ENCODE measurements at regions not wholly inside any gene's neighbourhood (a gene's known extent, or its start where the extent isn't known, plus 50 kb on each side); places are given as distances from the start of the nearest gene placed in this dataset.

GRCh38 chr6:18674346-18674745 lies 287.2 kb downstream of the RNF144B start:
- no peak for DNase-seq

DNA sequence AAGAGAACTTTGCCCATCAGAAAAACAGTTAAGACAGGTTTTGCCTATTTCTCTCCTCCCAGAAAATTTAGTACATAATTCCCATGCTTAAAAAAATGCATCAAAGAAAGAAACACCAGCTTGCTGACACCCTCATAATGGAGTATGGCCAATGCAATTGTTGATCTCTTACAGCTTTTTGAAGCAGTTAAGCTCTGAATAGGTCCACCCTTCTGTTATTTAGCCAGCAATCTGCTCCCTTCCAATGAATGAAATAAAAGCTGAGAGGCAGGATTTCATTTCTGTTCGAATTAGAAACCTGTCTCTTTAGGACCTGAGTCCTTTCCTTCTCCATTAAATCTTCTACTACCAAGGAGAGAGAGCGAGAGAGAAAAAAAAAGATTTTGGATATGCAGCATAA lies 288.7 kb downstream of the RNF144B start:
- no peak for DNase-seq

- no peak for DNase-seq
Observed at GRCh38 chr6:18676548-18676947, 289.4 kb downstream of the RNF144B start.

DNA sequence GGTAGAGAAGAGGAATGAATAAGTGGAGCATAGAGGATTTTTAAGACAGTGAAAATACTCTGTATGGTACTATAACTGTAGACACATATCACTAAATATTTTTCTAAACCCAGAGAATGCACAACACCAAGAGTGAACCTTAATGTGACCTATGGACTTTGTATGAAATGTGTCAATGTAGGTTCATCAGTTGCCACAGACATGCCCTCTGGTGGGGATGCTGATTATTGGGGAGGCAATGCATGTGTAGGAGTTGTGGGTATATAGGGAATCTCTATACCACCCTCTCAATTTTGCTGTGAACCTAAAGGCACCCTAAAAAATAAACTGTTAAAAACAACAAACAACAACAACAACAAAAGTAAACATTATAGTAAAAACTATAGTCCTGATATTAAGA lies 293.7 kb downstream of the RNF144B start:
- DNase-seq = no peak

DNA sequence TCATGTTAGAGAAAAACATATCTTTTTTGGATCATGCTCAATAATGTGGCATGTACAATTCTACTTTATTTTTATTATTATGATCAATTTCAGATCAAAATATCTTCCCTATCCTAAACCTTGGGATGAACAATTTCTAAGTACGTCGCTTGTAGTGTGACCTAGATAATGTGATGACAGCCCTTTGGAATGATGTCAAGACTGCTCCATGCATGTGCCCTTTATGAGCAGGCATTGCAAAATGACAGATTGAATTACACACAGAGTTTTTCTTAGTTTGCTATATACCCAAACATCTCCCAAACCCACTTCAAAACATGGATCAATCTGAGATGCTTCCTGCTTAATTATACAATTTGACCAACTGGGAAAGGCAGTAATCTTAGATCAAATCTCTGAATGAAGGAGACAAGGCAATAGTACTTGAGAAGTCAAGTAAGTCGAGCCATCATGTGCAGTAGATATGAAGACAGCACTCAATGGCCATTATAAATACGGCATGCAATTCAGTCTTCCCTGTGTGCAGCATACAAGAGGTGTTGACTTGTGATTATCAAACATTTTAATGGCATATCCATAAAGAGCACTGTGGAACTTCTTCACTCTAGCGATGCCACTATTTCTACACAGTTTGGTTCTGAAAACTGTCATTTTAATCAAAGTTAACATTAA lies 294.8 kb downstream of the RNF144B start:
- DNase-seq = no peak

DNA sequence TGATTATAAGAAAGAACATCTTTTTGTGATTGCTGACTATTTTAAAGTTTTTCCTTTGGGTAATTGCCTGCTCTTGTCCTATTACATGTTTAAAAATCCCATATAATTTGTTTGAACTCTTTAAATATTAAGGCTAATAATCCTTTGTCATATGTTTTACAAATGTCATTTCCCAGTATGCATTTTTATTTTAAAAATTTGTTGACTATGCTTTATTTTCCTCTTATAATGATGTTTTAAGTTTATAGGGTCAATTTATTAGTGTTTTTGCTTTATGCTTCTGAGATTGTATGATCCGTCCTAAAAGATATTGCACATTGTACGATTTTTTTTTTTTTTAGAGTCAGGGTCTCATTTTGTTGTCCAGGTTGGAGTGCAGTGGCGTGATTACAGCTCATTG lies 297.2 kb downstream of the RNF144B start:
- no peak for DNase-seq

DNA sequence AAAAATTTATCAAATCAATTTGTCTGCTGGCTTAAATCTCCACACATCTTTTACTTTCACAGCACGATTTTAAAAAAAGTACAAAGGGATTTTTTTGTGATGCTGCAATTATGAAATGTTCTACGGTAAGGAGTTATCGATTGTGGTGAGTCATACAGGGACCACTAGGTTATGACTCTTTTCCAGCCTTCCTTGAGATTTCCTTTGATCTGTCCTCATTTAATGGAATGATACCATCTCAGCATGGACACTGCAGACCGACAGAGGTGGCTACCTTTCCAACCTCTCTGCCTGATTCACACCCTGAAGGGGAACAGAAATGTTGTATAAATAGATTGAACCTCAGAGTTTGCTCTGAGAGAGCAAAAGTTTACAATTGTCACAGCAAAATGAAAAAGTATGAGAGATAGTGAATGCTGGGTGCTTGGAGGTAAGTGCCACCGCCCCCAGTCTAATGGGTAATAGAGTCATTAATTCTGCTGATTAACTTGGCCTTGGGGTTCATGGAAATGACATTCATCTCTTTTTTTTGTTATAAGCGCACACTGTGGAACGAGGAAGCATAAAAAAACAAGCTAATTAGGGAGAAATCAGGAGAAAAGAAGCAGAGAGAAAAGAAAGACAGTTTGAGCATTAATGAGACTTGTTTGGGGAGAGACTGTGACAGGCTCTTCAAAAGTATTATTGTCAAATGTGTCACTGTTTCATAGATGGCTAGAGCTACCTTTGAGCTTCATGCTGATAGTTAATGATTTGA lies 306.0 kb downstream of the RNF144B start:
- DNase-seq = no peak

DNA sequence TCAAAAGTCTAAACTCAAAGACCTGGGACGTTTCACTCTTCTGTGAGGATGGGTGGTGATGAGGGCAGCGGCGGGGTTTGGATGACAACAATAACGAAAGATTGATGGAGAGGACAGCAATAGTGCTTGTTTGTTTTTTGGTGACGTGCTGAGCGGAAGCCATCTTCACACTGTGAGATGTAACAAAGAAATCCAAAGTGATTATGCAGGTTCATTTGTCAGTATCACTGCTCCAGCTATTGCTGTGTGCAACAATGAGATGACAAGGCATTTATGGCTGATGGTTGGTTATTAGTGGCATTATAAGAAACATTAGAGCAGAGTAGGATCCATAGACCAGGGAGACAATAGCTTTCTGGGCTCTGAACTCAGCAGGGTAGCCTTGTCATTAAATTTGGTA lies 306.7 kb downstream of the RNF144B start:
- DNase-seq = no peak

DNA sequence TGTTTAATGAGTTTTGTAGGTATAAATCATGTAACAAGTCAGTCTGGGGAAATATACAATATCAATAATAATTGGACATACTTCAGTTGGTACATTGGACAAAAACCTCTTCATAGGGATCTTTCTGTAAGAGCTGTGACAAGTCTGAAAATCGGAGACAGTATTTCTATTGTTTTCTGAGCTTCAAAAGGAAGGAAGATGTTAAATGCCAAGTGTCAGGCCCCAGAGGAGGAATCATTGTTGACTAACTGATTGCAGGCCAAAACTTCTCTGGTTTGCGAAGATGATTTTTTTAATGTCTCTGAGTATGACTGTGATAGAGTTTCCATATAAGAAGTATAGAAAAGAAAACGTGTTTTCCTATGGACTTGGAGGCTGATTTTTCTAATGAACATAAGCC lies 316.4 kb downstream of the RNF144B start:
- no peak for DNase-seq

- DNase-seq = no peak
Observed at GRCh38 chr6:18707714-18708439, 320.7 kb downstream of the RNF144B start.

DNA sequence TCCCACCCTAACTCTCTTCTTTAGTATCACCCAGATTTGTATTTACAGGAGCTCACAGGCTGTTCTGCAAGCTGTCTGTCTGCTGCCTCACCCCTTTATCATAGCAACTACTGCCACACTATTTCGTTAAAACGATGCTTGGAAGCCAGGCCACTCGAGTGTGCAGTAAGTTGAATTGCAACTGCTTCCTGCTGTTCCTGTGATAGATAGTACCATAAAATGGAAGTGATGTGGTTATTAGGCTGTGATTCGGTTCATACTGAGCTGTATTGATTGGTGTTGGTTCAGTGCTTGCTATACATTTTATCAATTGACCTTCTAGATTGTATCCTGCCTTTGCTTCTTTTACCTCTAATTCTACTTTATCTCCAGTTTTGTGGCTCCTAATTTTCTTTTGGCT lies 325.4 kb downstream of the RNF144B start:
- no peak for DNase-seq

GRCh38 chr6:18720075-18720474 lies 332.9 kb downstream of the RNF144B start:
- no peak for DNase-seq

GRCh38 chr6:18724056-18724455 lies 336.9 kb downstream of the RNF144B start:
- no peak for DNase-seq

DNA sequence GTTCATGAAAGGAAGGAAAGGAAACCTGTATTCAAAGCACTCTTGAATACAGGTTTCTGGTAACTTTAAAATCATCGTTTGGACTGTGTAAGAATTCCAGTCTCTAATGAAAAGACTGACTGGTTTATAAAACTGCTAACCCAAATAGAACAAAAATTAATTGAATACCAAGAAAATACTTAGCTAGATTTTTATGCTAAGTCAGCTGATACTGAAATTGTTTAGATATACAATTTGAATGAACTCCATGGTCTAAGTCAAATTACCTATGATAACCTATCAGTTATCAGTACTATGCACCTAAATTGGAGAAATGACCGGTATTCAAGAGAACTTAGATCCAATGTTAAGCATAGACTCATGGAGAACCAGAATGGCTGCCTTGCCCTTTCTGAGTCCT lies 338.3 kb downstream of the RNF144B start:
- DNase-seq = no peak

DNA sequence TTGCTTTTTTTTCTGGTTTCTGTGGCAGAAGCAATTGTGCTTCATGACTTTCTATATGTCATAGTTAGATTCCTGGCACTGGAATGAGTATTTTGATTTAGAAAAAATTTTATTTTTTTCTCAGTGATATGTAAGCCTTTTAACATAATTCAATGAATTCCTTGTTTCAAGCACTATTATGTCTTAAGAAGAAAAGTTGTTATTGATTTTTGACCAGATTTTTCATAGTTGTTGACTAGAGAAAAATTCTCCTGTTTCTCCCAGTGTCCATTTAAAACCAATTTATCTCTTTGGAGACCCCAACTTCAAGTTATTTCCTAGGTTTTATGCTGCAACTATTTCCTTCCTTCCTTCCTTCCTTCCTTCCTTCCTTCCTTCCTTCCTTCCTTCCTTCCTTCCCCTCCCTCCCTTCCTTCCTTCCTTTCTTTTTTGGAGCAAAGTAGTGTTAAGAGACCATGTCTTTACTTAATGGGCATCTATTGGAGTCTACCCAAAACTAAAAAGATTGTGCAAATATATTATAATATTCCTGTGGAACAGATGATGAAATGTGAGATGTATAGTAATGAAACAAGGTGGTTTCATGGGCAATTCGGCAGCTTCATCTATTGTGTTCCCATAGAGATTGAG lies 346.9 kb downstream of the RNF144B start:
- DNase-seq = no peak

DNA sequence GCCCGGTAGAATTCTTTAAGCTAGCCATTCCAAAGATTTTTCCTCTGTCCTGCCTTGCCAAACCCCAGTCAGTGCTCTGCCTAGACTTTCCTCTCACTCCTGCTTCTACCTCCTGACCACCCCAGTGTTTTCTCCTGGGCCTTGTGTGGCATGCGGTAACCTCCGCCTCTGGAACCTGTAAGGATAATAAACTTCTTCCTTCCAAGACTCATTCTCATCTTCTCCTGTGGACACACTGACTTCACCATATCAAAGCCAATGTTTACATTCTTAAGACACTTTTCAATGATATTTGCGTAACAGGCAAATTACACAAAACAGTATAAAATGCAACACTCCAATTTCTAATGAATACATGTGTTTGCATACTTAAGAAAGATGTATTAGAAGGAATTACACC lies 354.6 kb downstream of the RNF144B start:
- DNase-seq = no peak

GRCh38 chr6:18742406-18742805 lies 355.3 kb downstream of the RNF144B start:
- DNase-seq = no peak

DNA sequence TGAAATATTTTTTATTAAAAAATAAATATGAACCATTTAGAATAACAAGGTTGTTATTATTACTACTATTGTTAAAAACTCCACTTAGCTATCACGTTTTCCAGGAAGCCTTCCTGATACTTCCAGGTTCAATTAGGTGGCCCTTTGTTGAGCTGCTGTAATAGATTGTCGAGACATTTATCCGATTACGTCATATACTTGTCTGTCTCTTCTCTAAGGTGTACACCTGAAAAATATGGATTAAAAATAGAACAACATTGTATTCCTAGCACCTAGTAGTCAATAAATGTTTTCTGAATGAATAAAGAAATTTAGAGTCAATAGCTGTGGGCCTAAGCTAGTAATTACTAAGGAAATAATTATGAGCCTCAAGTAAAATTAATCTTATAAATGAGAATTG lies 359.6 kb downstream of the RNF144B start:
- no peak for DNase-seq

DNA sequence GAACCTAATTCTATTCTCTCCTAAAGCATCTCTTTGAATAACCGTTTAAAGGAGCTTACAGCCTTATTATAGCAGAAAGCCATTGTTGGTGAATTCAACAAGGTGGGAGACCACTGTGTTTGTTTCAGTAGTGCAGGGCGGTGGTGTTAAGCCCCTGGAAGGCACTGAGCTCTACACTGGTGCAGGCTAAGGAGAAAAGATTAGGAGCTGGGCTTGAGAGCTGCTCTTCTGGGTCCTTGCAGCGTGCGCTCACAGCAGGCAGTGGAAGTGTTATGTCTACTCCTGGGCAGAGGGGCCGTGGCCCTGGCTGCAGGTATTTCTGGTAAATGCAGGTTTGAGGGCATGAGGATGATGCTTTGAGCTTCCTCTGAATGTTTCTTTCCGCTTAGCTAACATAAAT lies 361.2 kb downstream of the RNF144B start:
- DNase-seq = no peak

DNA sequence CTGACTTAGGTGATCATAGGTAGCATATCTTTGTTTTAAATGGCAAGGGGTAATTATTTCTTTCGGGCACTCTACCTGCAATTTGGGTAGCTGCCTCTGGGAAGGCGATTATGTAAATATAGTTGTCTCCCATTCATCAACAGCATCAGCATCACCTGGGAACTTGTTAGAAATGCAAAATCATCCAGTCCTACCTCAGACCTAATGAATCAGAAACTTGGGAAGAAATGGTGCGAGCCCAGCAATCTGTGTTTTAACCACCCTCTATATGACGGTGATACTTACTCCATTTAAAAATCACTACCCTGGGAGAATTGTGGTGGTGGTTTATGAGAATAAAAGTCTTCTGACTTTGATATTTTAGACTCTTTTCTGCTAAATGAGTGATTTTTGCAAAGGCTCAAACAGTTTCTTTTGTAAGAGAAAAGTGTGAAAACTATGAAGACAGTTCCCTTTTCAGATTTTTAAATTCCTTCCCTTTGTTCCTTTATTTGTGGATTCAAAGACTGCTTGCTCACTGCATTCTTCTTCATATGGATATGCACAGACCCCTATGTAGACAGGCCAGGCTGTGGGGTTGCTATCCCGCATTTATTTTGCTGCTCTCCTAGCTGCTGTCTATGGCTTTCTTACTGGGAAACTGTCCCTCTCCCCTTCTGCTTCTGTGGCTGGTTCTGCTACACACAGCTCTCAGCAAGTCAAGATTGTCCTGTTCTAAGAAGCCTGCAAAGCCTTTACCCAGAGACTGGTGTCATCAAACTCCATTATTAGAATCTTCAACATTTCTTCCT lies 365.3 kb downstream of the RNF144B start:
- DNase-seq = no peak

DNA sequence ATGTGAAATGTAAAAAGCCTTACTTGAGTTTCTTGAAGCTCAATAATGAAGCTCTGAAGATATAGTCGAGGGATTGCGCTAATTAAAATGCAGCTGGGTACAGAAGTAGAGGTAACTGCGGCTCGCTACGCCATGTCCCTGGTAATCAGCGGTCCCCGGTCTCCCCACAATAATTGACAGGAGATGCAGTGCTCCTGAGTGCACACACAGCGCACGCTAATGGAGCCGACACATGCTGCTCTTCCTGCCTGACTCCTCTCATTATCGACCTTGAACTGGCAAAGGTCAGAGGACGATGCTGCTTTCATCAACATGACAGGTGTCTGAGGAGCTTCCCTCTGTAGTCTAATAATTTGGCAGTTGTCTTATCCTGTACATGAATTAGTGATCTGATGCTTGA lies 365.9 kb downstream of the RNF144B start:
- no peak for DNase-seq

DNA sequence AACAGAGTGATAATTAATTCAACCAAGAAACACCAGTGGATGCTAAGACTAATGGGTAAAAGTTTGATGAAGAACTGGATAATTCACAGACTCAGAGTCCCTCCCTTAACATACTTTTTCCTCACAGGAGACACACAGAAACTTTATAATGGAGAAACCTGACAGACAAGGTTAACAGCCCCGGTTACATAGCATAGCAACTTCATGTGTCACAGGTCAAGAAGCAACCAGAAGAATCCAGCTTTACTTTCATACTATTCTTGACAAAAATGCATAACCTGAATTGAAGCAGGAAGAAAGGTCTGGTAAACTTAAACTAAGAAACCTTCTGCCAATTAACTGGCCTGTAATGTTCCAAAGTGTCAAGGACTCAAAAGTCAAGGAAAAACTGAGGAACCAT lies 375.9 kb downstream of the RNF144B start:
- no peak for DNase-seq

GRCh38 chr6:18784794-18785193 lies 397.6 kb downstream of the RNF144B start:
- no peak for DNase-seq

All from NCI-H187 (cell line).